IMR-90 (cell line): ENCODE measurements at regions not wholly inside any gene's neighbourhood (a gene's known extent, or its start where the extent isn't known, plus 50 kb on each side); places are given as distances from the start of the nearest gene placed in this dataset.

Experiments
- ATAC-seq: fragments of 200-7000 bp; cut with Tn5 transposase; 2 replicates; pipeline ENCODE4 v1.9.1; 2020; ENCODE audit warnings: low read depth, mild to moderate bottlenecking, moderate library complexity
- BruUV-seq: library from RNA; stranded (reverse); fragments of 400-500 nt; replicated peaks from 2 replicates; lab custom pipeline; 2021; lab: Mats Ljungman, UMichigan
- CTCF ChIA-PET: fragments of 300-600 bp; formaldehyde crosslinking; extraction: SDS; loops from one replicate; lab custom pipeline; 2021; ENCODE audit warnings: antibody characterized with exemption; lab: Yijun Ruan, JAX
- POLR2A ChIA-PET: fragments of 300-600 bp; sonication (Branson Sonifier 250); formaldehyde crosslinking; loops from one replicate; lab custom pipeline; 2022; ENCODE audit warnings: antibody characterized with exemption; ENCODE audit not compliant: unreplicated experiment; lab: Charles Lee
- DNase-seq: peaks from one replicate; pipeline ENCODE4 v3.0.0; 2013
- H2AFZ ChIP-seq: replicated peaks from 2 replicates; pipeline ENCODE3; 2013; ENCODE audit warnings: low read length, mild to moderate bottlenecking; ENCODE audit not compliant: poor library complexity
- H2AK5ac ChIP-seq: 2 replicates; pipeline ENCODE4 v1.6.1; 2013; ENCODE audit warnings: low read depth, low read length, inconsistent platforms
- H2AK9ac ChIP-seq: replicated peaks from 2 replicates; pipeline ENCODE3; 2013; ENCODE audit warnings: mild to moderate bottlenecking, low read depth, low read length, moderate library complexity; ENCODE audit not compliant: poor library complexity
- H2BK120ac ChIP-seq: 2 replicates; pipeline ENCODE4 v1.6.1; 2013; ENCODE audit warnings: low read depth, low read length, inconsistent platforms
- H2BK15ac ChIP-seq: 3 replicates; pipeline ENCODE4 v1.6.1; 2013; ENCODE audit warnings: low read depth, low read length, inconsistent platforms
- H2BK20ac ChIP-seq: 2 replicates; pipeline ENCODE4 v1.6.1; 2013; ENCODE audit warnings: low read depth, mild to moderate bottlenecking, inconsistent platforms, low read length, moderate library complexity
- H2BK5ac ChIP-seq: 2 replicates; pipeline ENCODE4 v1.6.1; 2013; ENCODE audit warnings: mild to moderate bottlenecking, low read depth, low read length, inconsistent platforms; ENCODE audit not compliant: poor library complexity, severe bottlenecking
- H3K14ac ChIP-seq: replicated peaks from 2 replicates; pipeline ENCODE4 v1.6.1; 2013; ENCODE audit warnings: low read depth, low read length, inconsistent platforms
- H3K18ac ChIP-seq: 2 replicates; pipeline ENCODE4 v1.6.1; 2013; ENCODE audit warnings: low read depth, low read length, control low read depth
- H3K23ac ChIP-seq: 2 replicates; pipeline ENCODE4 v1.6.1; 2013; ENCODE audit warnings: low read depth, low read length, inconsistent platforms
- H3K27ac ChIP-seq: 2 replicates; pipeline ENCODE4 v1.5.1; 2013; ENCODE audit warnings: mild to moderate bottlenecking, control low read depth, low read length; ENCODE audit not compliant: insufficient read depth
- H3K27me3 ChIP-seq: 2 replicates; pipeline ENCODE4 v1.6.1; 2013; ENCODE audit warnings: low read length; ENCODE audit not compliant: control insufficient read depth, insufficient read depth
- H3K36me3 ChIP-seq: 2 replicates; pipeline ENCODE4 v1.6.1; 2013; ENCODE audit warnings: low read length, mixed read lengths; ENCODE audit not compliant: control insufficient read depth, insufficient read depth
- H3K4ac ChIP-seq: 2 replicates; pipeline ENCODE4 v1.6.1; 2013; ENCODE audit warnings: low read depth, low read length, inconsistent platforms
- H3K4me1 ChIP-seq: 2 replicates; pipeline ENCODE4 v1.6.1; 2013; ENCODE audit warnings: low read length, mixed read lengths; ENCODE audit not compliant: control insufficient read depth, insufficient read depth
- H3K4me2 ChIP-seq: 2 replicates; pipeline ENCODE4 v1.6.1; 2013; ENCODE audit warnings: low read depth, mild to moderate bottlenecking, control low read depth, low read length, moderate library complexity
- H3K4me3 ChIP-seq: 2 replicates; pipeline ENCODE4 v1.5.1; 2013; ENCODE audit warnings: low read depth, mild to moderate bottlenecking, control low read depth, low read length, moderate library complexity; ENCODE audit not compliant: insufficient read depth
- H3K56ac ChIP-seq: 2 replicates; pipeline ENCODE4 v1.6.1; 2013; ENCODE audit warnings: low read length, inconsistent platforms; ENCODE audit not compliant: insufficient read depth; ENCODE audit errors: extremely low read depth
- H3K79me1 ChIP-seq, 2 experiments: 2 replicates each; pipeline ENCODE4 v1.6.1; 2013; ENCODE audit warnings: low read length in 2 of 2, inconsistent platforms in 1 of 2, low read depth in 1 of 2
- H3K9ac ChIP-seq: 2 replicates; pipeline ENCODE4 v1.6.1; 2013; ENCODE audit warnings: low read depth, low read length, control low read depth
- H3K9me1 ChIP-seq: 2 replicates; pipeline ENCODE4 v1.6.1; 2013; ENCODE audit warnings: low read length, inconsistent platforms; ENCODE audit not compliant: insufficient read depth
- H3K9me3 ChIP-seq: 2 replicates; pipeline ENCODE4 v1.6.1; 2013; ENCODE audit warnings: low read length; ENCODE audit not compliant: control insufficient read depth, insufficient read depth
- H4K20me1 ChIP-seq: 2 replicates; pipeline ENCODE4 v1.6.1; 2013; ENCODE audit warnings: low read length, inconsistent platforms; ENCODE audit not compliant: insufficient read depth
- H4K5ac ChIP-seq: 2 replicates; pipeline ENCODE4 v1.6.1; 2013; ENCODE audit warnings: mild to moderate bottlenecking, low read depth, low read length, control low read depth
- H4K8ac ChIP-seq, 2 experiments: 2 replicates each; pipeline ENCODE4 v1.6.1; 2013; ENCODE audit warnings: low read depth in 2 of 2, low read length in 2 of 2, control low read depth in 1 of 2, inconsistent platforms in 1 of 2
- H4K91ac ChIP-seq: 2 replicates; pipeline ENCODE4 v1.6.1; 2013; ENCODE audit warnings: low read depth, low read length, inconsistent platforms; ENCODE audit not compliant: insufficient read depth
- ELK1 ChIP-seq: fragments of 150-350 bp; IDR thresholded peaks from 2 replicates; pipeline ENCODE4 v1.6.1; 2016; ENCODE audit warnings: low read depth, mild to moderate bottlenecking, low read length, moderate library complexity, borderline replicate concordance
- POLR2A ChIP-seq: IDR thresholded peaks from 2 replicates; pipeline ENCODE4 v1.6.1; 2012; ENCODE audit warnings: mild to moderate bottlenecking, low read depth, low read length
- WGBS, 2 experiments: methylation state at CpG; one replicate each; pipeline versions ENCODE4 v1.1.5 to v1.1.7; 2013; ENCODE audit warnings: missing lambda C conversion rate in 2 of 2; ENCODE audit not compliant: insufficient read length in 1 of 2; ENCODE audit errors: extremely low coverage in 2 of 2; 5-methylcytosine and 5-hydroxymethylcytosine counted together
- dilution Hi-C: fragments of 300-500 bp; cut with HindIII; formaldehyde crosslinking; loops from one replicate; pipeline ENCODE4 v1.14.3; 2018; ENCODE audit warnings: low sequenced_read_pairs; ENCODE audit not compliant: unreplicated experiment
- in situ Hi-C: fragments of 300-500 bp; cut with MboI; formaldehyde crosslinking; loops from 3 replicates; pipeline ENCODE4 v1.14.3; 2019; ENCODE audit warnings: low sequenced_read_pairs, inconsistent platforms, mixed read lengths
- intact Hi-C: fragments of 100-400 bp; cut with micrococcal nuclease; formaldehyde crosslinking; loops from 2 replicates; pipeline ENCODE4 v1.10.0; 2022

- Histone ChIP-seq H4K91ac (no peak overlapping the region), H3K9ac (no peak overlapping the region), H3K27me3 (no peaks in the 10 kb centered on the region), H2AK5ac (0 out of 2 replicates have a peak overlapping the region, but pooled peaks have one; percentile 41), H3K23ac (no peak overlapping the region; the same call in 1 of the 2 replicates), H2BK120ac (peak overlapping the region; percentile 80; the same call in 1 of the 2 replicates), H2BK5ac (peak overlapping the region; percentile 69), H4K8ac (peak overlapping the region in 1 of 2 experiments; percentile 53; a peak in 1 of 4 replicates), H3K4ac (peak overlapping the region; percentile 78), H3K36me3 (no peaks in the 10 kb centered on the region), H3K4me2 (no peak overlapping the region), H3K18ac (peak overlapping the region; percentile 65; the same call in 1 of the 2 replicates), H2BK20ac (peak overlapping the region; percentile 92; the same call in 1 of the 2 replicates), H3K56ac (no peak overlapping the region), H3K9me3 (no peaks in the 10 kb centered on the region), H3K9me1 (no peaks in the 10 kb centered on the region; the same call in 1 of the 2 replicates), H2AK9ac (no peak overlapping the region), H4K5ac (no peak overlapping the region), H3K27ac (peak overlapping the region; percentile 29; the same call in 1 of the 2 replicates), H3K4me1 (peaks cover 1% of the 10 kb centered on the region; the same call in 1 of the 2 replicates), H3K14ac (0 out of 2 replicates have a peak overlapping the region, but pooled peaks have one; percentile 57), H4K20me1 (no peaks in the 10 kb centered on the region), H2AFZ (no peak overlapping the region), H3K79me1 (no peaks in the 10 kb centered on the region; a peak in 1 of 4 replicates), H3K4me3 (no peak overlapping the region), H2BK15ac (no peak overlapping the region; the same call in 2 of the 3 replicates)
- POLR2A ChIA-PET = no interaction called here
- CTCF ChIA-PET = no interaction called here
- intact Hi-C loops = no loop called here
- dilution Hi-C loops = no loop called here
- WGBS, 2 experiments = 20% methylated on average over 1 of the region's 4 CpGs; no CpG with 5 or more reads in 1 of the 2 experiments
- TF ChIP-seq ELK1 = no peak
- no peak for TF ChIP-seq POLR2A
- no TSS peak for BruUV-seq
- ATAC-seq (peak; percentile 64), DNase-seq (peak; percentile 76)
- in situ Hi-C loops = no loop called here
These were observed 638.3 kb upstream of the TBX3 start for GRCh38 chr12:115322275-115322674.
